ENCODE measurements at regions not wholly inside any gene's neighbourhood (a gene's known extent, or its start where the extent isn't known, plus 50 kb on each side); places are given as distances from the start of the nearest gene placed in this dataset.
"Not testable (repeated sequence)": the region's sequence is repeated elsewhere in the genome, so short reads cannot be mapped to it uniquely, and the experiment has no call there.

DNA sequence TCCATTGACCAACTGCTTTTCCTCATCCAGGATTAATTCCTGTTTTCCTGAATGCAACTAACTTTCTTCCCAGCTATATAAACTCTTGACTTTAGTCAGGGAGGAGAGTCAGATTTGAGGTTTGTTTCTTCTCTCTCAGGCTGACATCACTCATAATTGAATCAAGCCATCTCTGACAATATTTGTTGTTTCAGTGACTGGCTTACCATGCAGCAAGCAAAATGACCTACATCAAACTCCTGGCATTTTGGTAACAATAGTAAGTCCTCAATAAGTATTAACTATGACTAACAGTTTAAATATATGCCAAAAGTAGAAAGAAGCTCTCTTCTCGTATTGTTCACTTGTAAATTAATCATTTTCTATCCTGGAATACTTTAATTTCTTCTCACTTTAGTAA lies 625.7 kb upstream of the KCND2 start:
- Histone ChIP-seq H3K4me1 (ENCODE audit: low read depth) (no peaks in the 10 kb centered on the region), H3K36me3 (no peaks in the 10 kb centered on the region), H3K9me3 (ENCODE audit: low read depth) (no peaks in the 10 kb centered on the region), H3K27ac (no peak overlapping the region), H3K27me3 (no peaks in the 10 kb centered on the region), H3K4me3 (no peak overlapping the region)
- no peak for DNase-seq (ENCODE audit: low read depth in 1 of 2, low spot score in 1 of 2)
- no peak for TF ChIP-seq CTCF (IDR thresholded peaks at IDR 0.05; ENCODE audit: low read depth, low read length)

DNA sequence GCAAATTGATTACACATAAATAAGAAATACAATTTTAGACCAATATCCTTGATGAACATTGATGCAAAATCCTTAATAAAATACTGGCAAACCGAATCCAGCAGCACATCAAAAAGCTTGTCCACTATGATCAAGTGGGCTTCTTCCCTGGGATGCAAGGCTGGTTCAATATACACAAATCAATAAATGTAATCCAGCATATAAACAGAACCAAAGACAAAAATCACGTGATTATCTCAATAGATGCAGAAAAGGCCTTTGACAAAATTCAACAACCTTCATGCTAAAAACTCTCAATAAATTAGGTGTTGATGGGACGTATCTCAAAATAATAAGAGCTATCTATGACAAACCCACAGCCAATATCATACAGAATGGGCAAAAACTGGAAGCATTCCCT lies 624.2 kb upstream of the KCND2 start:
- not testable (repeated sequence) for DNase-seq (ENCODE audit: low read depth in 1 of 2, low spot score in 1 of 2)

DNA sequence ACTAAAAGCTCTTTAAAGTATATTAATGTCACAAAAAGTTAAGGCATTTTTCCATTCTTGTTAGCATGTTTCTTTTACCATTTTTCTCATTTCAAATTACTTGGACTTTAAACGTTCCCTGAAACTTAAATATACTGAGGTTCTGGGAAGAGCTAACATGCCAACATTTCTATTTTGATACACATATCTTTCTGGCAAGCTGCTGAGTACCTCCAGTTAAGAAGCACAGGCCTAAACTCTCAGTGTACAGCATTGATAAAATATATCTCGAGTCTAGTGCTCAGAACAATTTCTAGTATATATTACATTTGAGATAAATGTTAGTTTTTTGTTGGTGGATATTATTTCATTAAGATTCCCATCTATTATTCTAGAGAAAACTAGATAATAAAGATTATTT lies 612.9 kb upstream of the KCND2 start:
- Histone ChIP-seq H3K4me3 (no peak overlapping the region), H3K4me1 (ENCODE audit: low read depth) (no peaks in the 10 kb centered on the region), H3K36me3 (no peaks in the 10 kb centered on the region), H3K9me3 (ENCODE audit: low read depth) (no peaks in the 10 kb centered on the region), H3K27ac (no peak overlapping the region), H3K27me3 (no peaks in the 10 kb centered on the region)
- TF ChIP-seq CTCF (IDR thresholded peaks at IDR 0.05; ENCODE audit: low read depth, low read length): no peak
- DNase-seq (ENCODE audit: low read depth in 1 of 2, low spot score in 1 of 2): peak in 1 of 2 donors; percentile 2

More for the DNA sequence above, 624.2 kb upstream of the KCND2 start:
- not testable (repeated sequence) for H3K4me3 ChIP-seq; H3K9me3 ChIP-seq (ENCODE audit: low read depth); H3K36me3 ChIP-seq; H3K27me3 ChIP-seq; H3K4me1 ChIP-seq (ENCODE audit: low read depth); H3K27ac ChIP-seq

GRCh38 chr7:119664601-119665000 lies 608.4 kb upstream of the KCND2 start:
- Histone ChIP-seq H3K4me3 (no peak overlapping the region), H3K9me3 (ENCODE audit: low read depth) (no peaks in the 10 kb centered on the region), H3K27ac (no peak overlapping the region), H3K27me3 (no peaks in the 10 kb centered on the region), H3K4me1 (ENCODE audit: low read depth) (no peaks in the 10 kb centered on the region), H3K36me3 (no peaks in the 10 kb centered on the region)
- peak in 1 of 2 donors; percentile 61 for DNase-seq (ENCODE audit: low read depth in 1 of 2, low spot score in 1 of 2)
- no peak for TF ChIP-seq CTCF (IDR thresholded peaks at IDR 0.05; ENCODE audit: low read depth, low read length)

- no peaks in the 10 kb centered on the region for H3K4me1 ChIP-seq (ENCODE audit: low read depth)
- peak in 1 of 2 donors; percentile 13 for DNase-seq (ENCODE audit: low read depth in 1 of 2, low spot score in 1 of 2)
- H3K27ac ChIP-seq: no peak overlapping the region
- H3K27me3 ChIP-seq: no peaks in the 10 kb centered on the region
- H3K9me3 ChIP-seq (ENCODE audit: low read depth): no peaks in the 10 kb centered on the region
- no peaks in the 10 kb centered on the region for H3K36me3 ChIP-seq
- no peak overlapping the region for H3K4me3 ChIP-seq
- TF ChIP-seq CTCF (IDR thresholded peaks at IDR 0.05; ENCODE audit: low read depth, low read length): no peak
These were observed 607.2 kb upstream of the KCND2 start for GRCh38 chr7:119665796-119666195.

GRCh38 chr7:119681336-119681735 lies 591.6 kb upstream of the KCND2 start:
- Histone ChIP-seq H3K9me3 (ENCODE audit: low read depth) (no peaks in the 10 kb centered on the region), H3K4me1 (ENCODE audit: low read depth) (no peaks in the 10 kb centered on the region), H3K36me3 (no peaks in the 10 kb centered on the region), H3K27me3 (no peaks in the 10 kb centered on the region), H3K27ac (no peak overlapping the region), H3K4me3 (no peak overlapping the region)
- no peak for DNase-seq (ENCODE audit: low read depth in 1 of 2, low spot score in 1 of 2)
- no peak for TF ChIP-seq CTCF (IDR thresholded peaks at IDR 0.05; ENCODE audit: low read depth, low read length)

Measured in cardiac muscle cell (in vitro differentiated cells and primary cell).